H9 (cell line): ENCODE measurements at regions not wholly inside any gene's neighbourhood (a gene's known extent, or its start where the extent isn't known, plus 50 kb on each side); places are given as distances from the start of the nearest gene placed in this dataset.
A peak's percentile ranks its signal among the peaks of the same experiment; 100 is the strongest.

Experiments
- DNase-seq: peaks from one replicate; pipeline ENCODE4 v3.0.0-alpha.2; 2017
- H2AFZ ChIP-seq: one replicate; pipeline ENCODE4 v1.6.1; 2013; ENCODE audit warnings: mild to moderate bottlenecking, low read length, control low read depth, moderate library complexity
- H2AK5ac ChIP-seq: 2 replicates; pipeline ENCODE4 v1.6.1; 2013; ENCODE audit warnings: low read length, control low read depth, mixed read lengths; ENCODE audit not compliant: insufficient read length
- H2BK120ac ChIP-seq: one replicate; pipeline ENCODE4 v1.6.1; 2013; ENCODE audit warnings: low read depth, mild to moderate bottlenecking, low read length, control low read depth, inconsistent platforms; ENCODE audit not compliant: poor library complexity, severe bottlenecking
- H2BK12ac ChIP-seq: 2 replicates; pipeline ENCODE4 v1.6.1; 2013; ENCODE audit warnings: low read length, control low read depth, mixed read lengths, low read depth; ENCODE audit not compliant: insufficient read length
- H2BK15ac ChIP-seq: 2 replicates; pipeline ENCODE4 v1.6.1; 2013; ENCODE audit warnings: low read depth, low read length, control low read depth
- H2BK20ac ChIP-seq: one replicate; pipeline ENCODE4 v1.6.1; 2013; ENCODE audit warnings: low read depth, mild to moderate bottlenecking, low read length, control low read depth, inconsistent platforms; ENCODE audit not compliant: poor library complexity, severe bottlenecking
- H2BK5ac ChIP-seq: 2 replicates; pipeline ENCODE4 v1.6.1; 2013; ENCODE audit warnings: low read length, control low read depth, mixed read lengths; ENCODE audit not compliant: insufficient read length
- H3K14ac ChIP-seq: 2 replicates; pipeline ENCODE4 v1.6.1; 2013; ENCODE audit warnings: low read length, control low read depth; ENCODE audit not compliant: insufficient read depth
- H3K18ac ChIP-seq: 2 replicates; pipeline ENCODE4 v1.6.1; 2013; ENCODE audit warnings: low read depth, mild to moderate bottlenecking, mixed read lengths, low read length, control low read depth; ENCODE audit not compliant: insufficient read length
- H3K23ac ChIP-seq: 2 replicates; pipeline ENCODE4 v1.6.1; 2013; ENCODE audit warnings: low read length, control low read depth, mixed read lengths, low read depth; ENCODE audit not compliant: insufficient read length
- H3K23me2 ChIP-seq: 2 replicates; pipeline ENCODE4 v1.6.1; 2013; ENCODE audit warnings: low read depth, mild to moderate bottlenecking, mixed read lengths, low read length, control low read depth; ENCODE audit not compliant: insufficient read length, poor library complexity, severe bottlenecking
- H3K27ac ChIP-seq: 2 replicates; pipeline ENCODE4 v1.5.1; 2013; ENCODE audit warnings: low read length, control low read depth, mixed read lengths, low read depth; ENCODE audit not compliant: insufficient read length
- H3K27me3 ChIP-seq: 2 replicates; pipeline ENCODE4 v1.6.1; 2013; ENCODE audit warnings: low read length, control low read depth, inconsistent platforms; ENCODE audit not compliant: insufficient read depth
- H3K4ac ChIP-seq: 2 replicates; pipeline ENCODE4 v1.6.1; 2013; ENCODE audit warnings: low read depth, mild to moderate bottlenecking, control low read depth, inconsistent platforms, low read length, moderate library complexity
- H3K4me1 ChIP-seq: 2 replicates; pipeline ENCODE4 v1.6.1; 2013; ENCODE audit warnings: low read length, control low read depth, inconsistent platforms; ENCODE audit not compliant: insufficient read depth
- H3K4me2 ChIP-seq: 2 replicates; pipeline ENCODE4 v1.6.1; 2013; ENCODE audit warnings: low read length, control low read depth, mixed read lengths; ENCODE audit not compliant: insufficient read length, insufficient read depth
- H3K56ac ChIP-seq: 2 replicates; pipeline ENCODE4 v1.6.1; 2013; ENCODE audit warnings: low read depth, mild to moderate bottlenecking, mixed read lengths, low read length, control low read depth; ENCODE audit not compliant: insufficient read length
- H3K79me1 ChIP-seq: 2 replicates; pipeline ENCODE4 v1.6.1; 2013; ENCODE audit warnings: low read depth, mild to moderate bottlenecking, moderate library complexity, low read length, control low read depth, inconsistent platforms; ENCODE audit not compliant: insufficient read depth, poor library complexity, severe bottlenecking
- H3K79me2 ChIP-seq: 2 replicates; pipeline ENCODE4 v1.6.1; 2013; ENCODE audit warnings: low read length, control low read depth, inconsistent platforms; ENCODE audit not compliant: insufficient read depth
- H3K9ac ChIP-seq: 2 replicates; pipeline ENCODE4 v1.6.1; 2013; ENCODE audit warnings: low read length, control low read depth, mixed read lengths; ENCODE audit not compliant: insufficient read length; ENCODE audit errors: extremely low read depth
- H3K9me3 ChIP-seq: one replicate; pipeline ENCODE4 v1.6.1; 2013; ENCODE audit warnings: low read depth, low read length, inconsistent platforms; ENCODE audit not compliant: control insufficient read depth
- H3T11ph ChIP-seq: one replicate; pipeline ENCODE4 v1.6.1; 2013; ENCODE audit warnings: mild to moderate bottlenecking, low read length, control low read depth, inconsistent platforms
- H4K20me1 ChIP-seq: one replicate; pipeline ENCODE4 v1.6.1; 2013; ENCODE audit not compliant: control insufficient read depth, insufficient read length, insufficient read depth
- H4K5ac ChIP-seq: 2 replicates; pipeline ENCODE4 v1.6.1; 2013; ENCODE audit warnings: low read depth, mild to moderate bottlenecking, mixed read lengths, low read length, control low read depth; ENCODE audit not compliant: insufficient read length
- H4K8ac ChIP-seq: replicated peaks from 2 replicates; pipeline ENCODE4 v1.6.1; 2013; ENCODE audit warnings: low read length, control low read depth, mixed read lengths, low read depth; ENCODE audit not compliant: insufficient read length
- H4K91ac ChIP-seq: 2 replicates; pipeline ENCODE4 v1.6.1; 2013; ENCODE audit warnings: low read depth, mild to moderate bottlenecking, moderate library complexity, mixed read lengths, low read length, control low read depth; ENCODE audit not compliant: insufficient read length
- H3K27ac Mint-ChIP-seq, 3 experiments: 2 replicates in 2 of 3; 3 replicates in 1 of 3; pipeline ENCODE4 v1.8.0; 2020 to 2021; ENCODE audit warnings: mixed read lengths in 3 of 3, mild to moderate bottlenecking in 1 of 3, moderate library complexity in 1 of 3
- H3K27me3 Mint-ChIP-seq: 2 replicates; pipeline ENCODE4 v1.8.0; 2021; ENCODE audit warnings: low read depth, mild to moderate bottlenecking, moderate library complexity, mixed read lengths
- H3K36me3 Mint-ChIP-seq, 3 experiments: 2 replicates in 2 of 3; 3 replicates in 1 of 3; pipeline ENCODE4 v1.8.0; 2020 to 2021; ENCODE audit warnings: low read depth in 3 of 3, mixed read lengths in 3 of 3; ENCODE audit not compliant: insufficient read depth in 1 of 3
- H3K4me1 Mint-ChIP-seq, 2 experiments: 2 replicates each; pipeline ENCODE4 v1.8.0; 2020; ENCODE audit warnings: mixed read lengths in 2 of 2
- H3K4me3 Mint-ChIP-seq, 2 experiments: 2 replicates in 1 of 2; 3 replicates in 1 of 2; pipeline ENCODE4 v1.8.0; 2020 to 2021; ENCODE audit warnings: mild to moderate bottlenecking in 2 of 2, mixed read lengths in 2 of 2, moderate library complexity in 1 of 2
- H3K9me3 Mint-ChIP-seq, 2 experiments: 2 replicates in 1 of 2; 3 replicates in 1 of 2; pipeline ENCODE4 v1.8.0; 2020; ENCODE audit warnings: mild to moderate bottlenecking in 2 of 2, mixed read lengths in 2 of 2, moderate library complexity in 1 of 2
- CTCF ChIP-seq: fragments of 200-600 bp; sonication (generic); conservative IDR thresholded peaks from 3 replicates; pipeline ENCODE4 v1.8.0; 2021; ENCODE audit warnings: antibody characterized with exemption, mild to moderate bottlenecking
- WGBS: extraction: QIAGEN DNeasy Blood & Tissue Kit; methylation state at CpG from one replicate; pipeline ENCODE4 v1.1.7; 2013; ENCODE audit warnings: missing lambda C conversion rate, low lambda C conversion rate, mixed read lengths; ENCODE audit not compliant: insufficient read length; ENCODE audit errors: extremely low coverage; 5-methylcytosine and 5-hydroxymethylcytosine counted together

GRCh38 chr16:65876624-65877023, 489.9 kb upstream of the CDH5 start:
- no CpG with 5 or more reads among the region's 1 CpG for WGBS
- Histone ChIP-seq H3T11ph (no peak overlapping the region), H3K56ac (no peak overlapping the region), H2AK5ac (no peak overlapping the region), H3K79me2 (no peaks in the 10 kb centered on the region), H3K4me2 (no peak overlapping the region), H3K27me3 (no peaks in the 10 kb centered on the region), H4K8ac (no peak overlapping the region), H3K4me1 (no peaks in the 10 kb centered on the region), H4K20me1 (no peaks in the 10 kb centered on the region), H3K4ac (no peak overlapping the region), H2BK20ac (no peak overlapping the region), H2BK15ac (no peak overlapping the region), H3K23me2 (no peaks in the 10 kb centered on the region), H2AFZ (no peak overlapping the region), H3K9ac (no peak overlapping the region), H2BK12ac (no peak overlapping the region), H3K27ac (no peak overlapping the region), H4K91ac (no peak overlapping the region), H3K18ac (no peak overlapping the region), H2BK120ac (no peak overlapping the region), H4K5ac (no peak overlapping the region), H3K79me1 (no peaks in the 10 kb centered on the region), H3K9me3 (no peaks in the 10 kb centered on the region), H3K14ac (no peak overlapping the region), H3K23ac (no peak overlapping the region), H2BK5ac (no peak overlapping the region)
- Mint-ChIP-seq H3K9me3 (no peaks in the 10 kb centered on the region; a peak in 1 of 5 replicates), H3K36me3 (no peaks in the 10 kb centered on the region; a peak in 1 of 7 replicates), H3K27me3 (no peaks in the 10 kb centered on the region; the same call in 1 of the 2 replicates), H3K4me1 (peaks cover 10 to 13% of the 10 kb centered on the region in 2 experiments), H3K4me3 (no peak overlapping the region), H3K27ac (peak overlapping the region in 1 of 3 experiments; percentile 24; a peak in 1 of 7 replicates)
- DNase-seq: no peak
- no peak for TF ChIP-seq CTCF
